Mucosa of rectum (tissue), 2 donors: ENCODE measurements at regions not wholly inside any gene's neighbourhood (a gene's known extent, or its start where the extent isn't known, plus 50 kb on each side); places are given as distances from the start of the nearest gene placed in this dataset.

Experiments used
- H3K27ac ChIP-seq, 2 donors: one replicate each; pipeline ENCODE4 v1.7.0; 2013; ENCODE audit warnings: inconsistent platforms in 2 of 2, low read depth in 2 of 2, low read length in 2 of 2
- H3K27me3 ChIP-seq, 2 donors: one replicate each; pipeline ENCODE4 v1.7.0; 2013; ENCODE audit warnings: low read length in 2 of 2; ENCODE audit not compliant: control insufficient read depth in 2 of 2, insufficient read depth in 2 of 2
- H3K36me3 ChIP-seq, 2 donors: one replicate each; pipeline ENCODE4 v1.7.0; 2013; ENCODE audit warnings: low read length in 2 of 2; ENCODE audit not compliant: control insufficient read depth in 2 of 2, insufficient read depth in 2 of 2
- H3K4me1 ChIP-seq, 2 donors: one replicate each; pipeline ENCODE4 v1.7.0; 2013; ENCODE audit warnings: low read length in 2 of 2, mild to moderate bottlenecking in 1 of 2; ENCODE audit not compliant: control insufficient read depth in 2 of 2, insufficient read depth in 2 of 2
- H3K4me3 ChIP-seq, 2 donors: one replicate each; pipeline ENCODE4 v1.7.0; 2013; ENCODE audit warnings: low read length in 2 of 2
- H3K9ac ChIP-seq, 2 donors: one replicate each; pipeline ENCODE4 v1.7.0; 2013; ENCODE audit warnings: low read length in 2 of 2, low read depth in 1 of 2, mild to moderate bottlenecking in 1 of 2
- H3K9me3 ChIP-seq, 2 donors: one replicate each; pipeline ENCODE4 v1.7.0; 2013; ENCODE audit warnings: low read length in 2 of 2; ENCODE audit not compliant: control insufficient read depth in 2 of 2
- donor health status: healthy.
- donor health status: Normal muscosa, but diverticular disease.

DNA sequence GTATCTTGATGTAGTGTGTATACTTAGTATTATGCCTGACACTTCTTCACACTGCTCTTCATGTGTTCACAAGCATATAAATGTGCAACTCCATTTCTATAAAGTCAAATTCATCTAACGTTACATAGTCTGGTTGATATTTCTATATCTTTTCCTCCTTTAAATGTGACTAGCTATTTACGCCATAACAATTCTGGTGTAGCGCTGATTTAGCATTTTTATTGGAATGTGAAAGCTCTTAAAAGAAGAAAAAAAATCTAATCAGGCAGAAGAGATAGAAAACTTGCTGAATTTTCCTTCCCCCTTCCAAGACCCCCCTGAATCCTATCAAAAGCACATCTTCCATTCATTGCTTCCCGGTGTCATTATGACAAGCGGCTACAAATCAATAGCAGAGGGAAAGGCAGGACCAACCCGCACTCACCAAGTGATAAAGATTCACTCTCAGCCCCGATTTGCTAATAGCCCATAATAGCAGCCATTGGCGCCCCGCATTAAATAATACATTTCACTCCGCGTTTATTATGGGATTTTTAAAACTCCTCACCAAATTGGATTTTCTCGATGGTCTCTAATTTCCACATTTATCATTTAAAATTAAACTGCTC is 299.5 kb upstream of the PMFBP1 start:
- Histone ChIP-seq H3K4me3 (no peak overlapping the region), H3K9ac (no peak overlapping the region), H3K9me3 (no peaks in the 10 kb centered on the region), H3K27me3 (no peaks in the 10 kb centered on the region), H3K36me3 (no peaks in the 10 kb centered on the region), H3K27ac (no peak overlapping the region), H3K4me1 (no peaks in the 10 kb centered on the region)

DNA sequence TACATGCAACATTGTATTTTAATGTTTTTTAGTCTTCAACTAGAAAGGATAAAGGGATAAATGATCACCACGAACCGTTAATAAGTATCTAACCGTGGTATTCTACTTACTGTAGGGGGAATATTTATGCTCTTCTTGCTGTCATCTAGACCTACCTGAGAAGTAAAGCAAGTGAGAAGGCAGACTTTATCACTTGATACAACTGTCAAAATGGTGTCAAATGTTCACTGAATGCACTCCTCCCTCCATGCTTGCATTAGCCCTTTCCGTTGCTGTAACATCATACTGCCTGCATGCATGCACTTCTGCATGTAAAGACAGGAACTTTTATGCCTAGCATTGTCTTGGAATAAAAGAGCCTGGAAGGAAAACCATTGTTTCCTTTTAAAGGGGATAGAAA is 298.6 kb upstream of the PMFBP1 start:
- H3K4me1 ChIP-seq = no peaks in the 10 kb centered on the region
- H3K36me3 ChIP-seq = no peaks in the 10 kb centered on the region
- H3K27me3 ChIP-seq = no peaks in the 10 kb centered on the region
- H3K9ac ChIP-seq = no peak overlapping the region
- no peak overlapping the region for H3K4me3 ChIP-seq
- H3K27ac ChIP-seq = no peak overlapping the region
- H3K9me3 ChIP-seq = no peaks in the 10 kb centered on the region

DNA sequence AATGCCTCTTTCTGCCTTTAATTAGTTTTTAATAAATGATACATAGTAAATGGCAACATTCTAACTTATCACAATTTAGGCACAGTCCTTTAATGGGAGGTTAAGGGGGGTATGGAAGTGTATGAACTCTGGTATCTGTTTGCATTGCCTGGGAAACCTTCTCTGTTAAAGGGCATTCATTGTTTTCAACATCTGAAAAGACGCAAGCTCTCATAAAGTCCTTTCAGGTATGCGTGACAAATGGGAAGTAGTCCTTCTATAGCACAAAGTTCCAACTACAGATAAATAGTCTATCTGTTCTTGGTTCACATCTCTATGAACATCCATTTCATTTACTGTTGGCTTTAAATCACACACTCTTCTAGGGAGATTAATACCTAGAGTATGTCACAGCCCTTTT is 298.0 kb upstream of the PMFBP1 start:
- no peaks in the 10 kb centered on the region for H3K27me3 ChIP-seq
- H3K4me1 ChIP-seq = no peaks in the 10 kb centered on the region
- no peaks in the 10 kb centered on the region for H3K36me3 ChIP-seq
- H3K27ac ChIP-seq = no peak overlapping the region
- no peak overlapping the region for H3K9ac ChIP-seq
- no peaks in the 10 kb centered on the region for H3K9me3 ChIP-seq
- no peak overlapping the region for H3K4me3 ChIP-seq

DNA sequence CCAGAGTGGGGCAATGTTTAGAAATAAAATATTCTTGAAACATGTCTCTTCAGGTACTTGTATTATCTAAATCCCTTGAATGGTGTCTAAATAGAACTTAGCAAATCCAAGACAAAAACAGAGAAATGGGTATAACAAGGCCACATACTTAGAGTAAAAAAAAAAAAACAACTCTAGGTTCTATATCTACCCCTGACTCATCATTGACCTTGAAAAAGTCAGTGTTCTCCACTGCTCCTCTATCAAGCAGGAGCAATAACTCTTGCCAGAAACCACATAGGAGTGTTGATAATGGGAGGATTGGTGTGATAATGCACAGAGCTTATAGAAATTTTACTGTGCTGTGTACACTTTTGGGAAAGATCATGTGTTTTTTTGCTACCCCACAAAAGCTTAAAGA is 296.6 kb upstream of the PMFBP1 start:
- Histone ChIP-seq H3K27ac (no peak overlapping the region), H3K27me3 (no peaks in the 10 kb centered on the region), H3K4me1 (no peaks in the 10 kb centered on the region), H3K36me3 (no peaks in the 10 kb centered on the region), H3K9me3 (no peaks in the 10 kb centered on the region), H3K4me3 (no peak overlapping the region), H3K9ac (no peak overlapping the region)

DNA sequence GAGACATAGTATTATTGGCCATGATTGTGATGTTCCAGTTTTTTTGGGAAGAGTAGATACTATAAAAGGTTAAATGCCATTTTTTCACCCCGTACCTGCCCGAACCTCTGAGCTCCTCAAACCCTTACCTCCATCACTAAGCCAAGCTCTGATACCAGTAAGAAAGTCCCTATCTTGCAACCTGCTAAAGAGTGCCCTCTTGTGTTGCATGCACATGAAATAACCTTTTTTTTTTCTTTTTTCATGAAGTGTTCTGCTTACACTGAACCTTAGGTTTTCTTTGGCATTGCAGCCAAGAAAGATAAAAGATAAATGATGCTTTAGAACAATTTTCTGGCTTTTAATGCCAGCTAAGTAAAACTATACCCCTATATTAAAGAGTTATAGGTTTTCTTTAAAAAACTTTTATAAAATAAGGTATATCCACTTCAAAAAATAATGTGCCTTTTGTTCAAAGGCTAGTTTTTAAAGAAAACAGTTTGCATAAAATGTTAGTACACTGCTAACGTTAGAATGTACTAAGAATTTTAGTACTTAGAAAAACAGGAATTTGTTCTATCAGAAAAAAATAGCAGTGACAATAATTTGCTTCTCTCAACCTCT is 295.3 kb upstream of the PMFBP1 start:
- Histone ChIP-seq H3K27me3 (no peaks in the 10 kb centered on the region), H3K9ac (no peak overlapping the region), H3K36me3 (no peaks in the 10 kb centered on the region), H3K4me3 (no peak overlapping the region), H3K27ac (no peak overlapping the region), H3K9me3 (no peaks in the 10 kb centered on the region), H3K4me1 (no peaks in the 10 kb centered on the region)

DNA sequence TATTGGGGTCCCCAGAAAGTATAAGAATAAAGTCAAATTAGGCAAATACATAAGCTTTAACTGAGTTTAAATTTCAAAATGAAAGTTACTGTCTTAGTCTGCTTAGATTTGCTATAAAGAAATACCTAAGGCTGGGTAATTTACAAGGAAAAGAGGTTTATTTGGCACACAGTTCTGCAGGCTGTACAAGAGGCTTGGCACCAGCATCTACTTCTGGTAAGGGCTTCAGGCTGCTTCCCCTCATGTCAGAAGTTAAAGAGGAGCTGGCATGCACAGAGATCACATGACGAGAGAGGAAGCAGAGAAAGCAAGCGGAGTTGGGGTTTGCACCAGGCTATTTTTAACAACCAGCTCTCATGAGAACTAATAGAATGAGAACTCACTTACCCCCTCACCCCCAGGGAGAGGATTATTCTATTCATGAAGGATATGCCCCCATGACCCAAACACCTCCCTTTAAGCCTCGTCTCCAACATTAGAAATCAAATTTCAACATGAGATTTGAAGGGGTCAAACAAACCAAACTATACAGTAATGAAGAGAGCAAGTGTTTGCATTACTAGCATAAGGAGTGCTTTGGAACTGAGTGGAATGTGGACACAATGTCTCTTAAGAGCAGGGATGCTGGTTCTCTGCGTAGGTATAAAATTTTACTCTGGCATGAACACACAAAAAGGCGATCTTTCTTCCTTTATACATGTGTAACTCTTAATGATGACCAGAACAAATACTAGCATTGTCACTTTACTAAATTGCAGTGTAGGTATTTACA is 292.8 kb upstream of the PMFBP1 start:
- H3K4me1 ChIP-seq = no peaks in the 10 kb centered on the region
- H3K9ac ChIP-seq = no peak overlapping the region
- H3K9me3 ChIP-seq = no peaks in the 10 kb centered on the region
- H3K4me3 ChIP-seq = no peak overlapping the region
- no peaks in the 10 kb centered on the region for H3K27me3 ChIP-seq
- no peaks in the 10 kb centered on the region for H3K36me3 ChIP-seq
- H3K27ac ChIP-seq = no peak overlapping the region

DNA sequence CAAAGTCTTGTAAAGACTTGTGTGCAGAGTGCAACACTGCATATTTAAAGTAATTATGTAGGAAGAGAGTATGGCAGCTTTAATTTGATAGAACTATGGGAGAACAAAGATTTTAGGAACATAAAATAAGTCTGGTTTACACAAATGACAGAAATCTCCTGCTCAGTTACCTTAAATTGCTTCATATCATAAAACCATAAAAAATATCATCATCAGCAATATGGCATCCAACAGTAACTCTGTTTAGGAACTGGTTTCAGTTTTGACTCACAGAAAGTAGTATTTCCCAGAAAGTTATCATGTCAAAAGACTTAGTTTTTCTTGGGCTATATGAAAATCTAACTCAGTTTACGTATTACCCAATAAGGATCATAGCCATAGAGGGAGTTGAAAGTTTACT is 292.1 kb upstream of the PMFBP1 start:
- H3K27ac ChIP-seq = no peak overlapping the region
- H3K9ac ChIP-seq = no peak overlapping the region
- no peaks in the 10 kb centered on the region for H3K9me3 ChIP-seq
- H3K27me3 ChIP-seq = no peaks in the 10 kb centered on the region
- H3K4me1 ChIP-seq = no peaks in the 10 kb centered on the region
- H3K4me3 ChIP-seq = no peak overlapping the region
- no peaks in the 10 kb centered on the region for H3K36me3 ChIP-seq

DNA sequence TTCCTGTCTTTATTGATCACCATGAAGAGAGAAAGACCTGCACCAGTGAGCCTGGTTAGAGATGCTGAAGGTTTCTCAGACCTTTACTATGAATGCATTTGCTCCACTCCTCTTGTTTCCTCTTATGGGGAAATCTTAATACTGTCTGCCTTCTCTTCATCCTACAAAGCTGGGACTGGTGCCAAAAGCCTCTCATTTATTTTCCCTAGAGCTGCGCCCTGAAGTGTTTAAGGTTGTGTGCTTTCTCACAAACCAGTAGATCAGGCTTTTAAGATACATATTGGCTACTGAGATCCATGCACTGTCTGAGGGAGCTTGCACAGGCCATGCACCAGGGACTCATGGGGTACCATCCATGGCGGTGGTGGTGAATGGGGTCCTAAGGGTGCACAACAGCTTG is 286.1 kb upstream of the PMFBP1 start:
- Histone ChIP-seq H3K36me3 (no peaks in the 10 kb centered on the region), H3K27me3 (no peaks in the 10 kb centered on the region), H3K4me1 (no peaks in the 10 kb centered on the region), H3K9ac (no peak overlapping the region), H3K4me3 (no peak overlapping the region), H3K9me3 (peaks cover 0 to 4% of the 10 kb centered on the region in 2 donors), H3K27ac (no peak overlapping the region)

DNA sequence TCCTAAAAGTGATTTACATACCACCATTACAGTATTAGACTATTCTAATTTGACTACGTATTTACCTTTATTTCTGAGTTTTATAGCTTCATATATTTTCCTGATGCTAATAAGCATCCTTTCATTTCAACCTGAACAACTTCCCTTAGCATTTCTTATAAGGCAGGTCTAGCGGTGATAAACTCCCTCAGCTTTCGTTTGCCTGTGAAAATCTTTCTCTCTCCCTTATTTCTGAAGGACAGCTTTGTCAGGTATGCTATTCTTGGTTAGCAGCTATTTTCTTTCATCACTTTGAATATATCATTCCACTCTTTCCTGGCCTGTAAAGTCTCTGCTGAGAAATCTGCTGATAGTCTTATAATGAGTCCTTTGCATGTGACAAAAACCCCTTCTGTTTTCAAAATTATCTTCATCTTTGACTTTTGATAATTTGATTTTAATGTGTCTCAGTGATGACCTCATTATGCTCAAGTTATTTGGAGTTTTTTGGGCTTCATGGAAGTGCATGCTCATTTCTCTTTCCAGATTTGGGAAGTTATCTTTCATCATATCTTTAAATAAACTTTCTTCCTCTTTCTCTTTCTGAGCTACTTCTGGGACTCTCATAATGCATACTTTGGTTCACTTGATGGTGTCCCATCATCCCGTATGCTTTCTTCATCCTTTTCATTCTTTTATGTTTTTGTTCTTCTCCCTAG is 285.4 kb upstream of the PMFBP1 start:
- Histone ChIP-seq H3K27ac (no peak overlapping the region), H3K9me3 (peaks cover 0 to 4% of the 10 kb centered on the region in 2 donors), H3K27me3 (no peaks in the 10 kb centered on the region), H3K4me3 (no peak overlapping the region), H3K4me1 (no peaks in the 10 kb centered on the region), H3K9ac (no peak overlapping the region), H3K36me3 (no peaks in the 10 kb centered on the region)
